ENCODE measurements at regions not wholly inside any gene's neighbourhood (a gene's known extent, or its start where the extent isn't known, plus 50 kb on each side); places are given as distances from the start of the nearest gene placed in this dataset.

DNA sequence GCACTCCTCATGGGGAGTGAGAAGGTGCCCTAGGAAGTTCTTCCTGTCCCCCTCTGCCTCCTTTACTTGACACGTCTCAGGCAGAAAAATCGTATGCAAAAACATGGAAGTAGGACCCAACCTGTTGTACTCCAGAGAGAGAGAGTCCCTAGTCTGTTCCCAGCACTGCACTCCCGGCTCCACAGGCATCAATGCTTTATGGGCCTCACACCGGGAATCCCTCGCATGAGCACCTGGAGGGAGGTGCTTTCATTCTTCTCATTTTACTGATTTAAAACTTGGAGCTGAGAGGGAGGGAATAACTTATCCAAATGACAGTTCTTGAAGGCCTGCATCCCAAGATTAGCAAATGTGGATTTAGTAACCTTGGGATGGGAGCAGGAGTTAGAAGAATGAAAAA lies 1101.4 kb downstream of the BCL11B start (continued):
- TF ChIP-seq KIAA2018 (CRISPR knock-in tag; IDR thresholded peaks at IDR 0.05; ENCODE audit: borderline replicate concordance) (no peak), FOXM1 (CRISPR knock-in tag; IDR thresholded peaks at IDR 0.05) (no peak), REL (CRISPR knock-in tag; conservative IDR thresholded peaks at IDR 0.05) (no peak), PRDM10 (CRISPR knock-in tag; IDR thresholded peaks at IDR 0.05; ENCODE audit: low read depth) (no peak), ZNF563 (CRISPR knock-in tag; IDR thresholded peaks at IDR 0.05) (no peak), ZMYM3 (CRISPR knock-in tag; IDR thresholded peaks at IDR 0.05) (no peak)

All from HepG2 (cell line).